ENCODE measurements at regions not wholly inside any gene's neighbourhood (a gene's known extent, or its start where the extent isn't known, plus 50 kb on each side); places are given as distances from the start of the nearest gene placed in this dataset.

DNA sequence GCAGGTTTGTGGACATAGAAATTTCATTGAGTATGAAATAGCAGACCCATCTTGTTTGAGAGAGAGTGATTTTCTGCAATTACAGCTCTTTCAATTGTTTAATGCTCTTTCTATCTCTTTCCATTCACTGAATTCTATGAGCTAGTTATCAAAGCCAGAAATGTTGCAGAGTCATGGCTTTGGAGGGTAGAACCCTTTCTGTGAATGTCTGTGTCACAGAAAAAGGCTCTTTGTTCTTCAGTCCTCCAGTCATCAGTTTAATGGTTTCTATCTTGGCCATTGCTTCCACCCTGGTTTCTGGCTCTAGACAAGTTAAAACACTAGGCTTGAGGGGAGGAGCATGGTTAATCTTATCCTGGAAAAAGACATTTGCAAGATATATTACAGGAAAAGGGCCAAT lies 655.0 kb downstream of the STK39 start:
- ATAC-seq, result no peak
- TF ChIP-seq POU6F1 (CRISPR knock-in tag; IDR thresholded peaks at IDR 0.05; ENCODE audit: borderline replicate concordance, low read depth), result no peak
- TF ChIP-seq TSHZ2 (CRISPR knock-in tag; IDR thresholded peaks at IDR 0.05), result no peak
- TF ChIP-seq PATZ1 (CRISPR knock-in tag; IDR thresholded peaks at IDR 0.05; ENCODE audit: borderline replicate concordance), result no peak
- no peak for TF ChIP-seq ZNF70 (CRISPR knock-in tag; IDR thresholded peaks at IDR 0.05)
- TF ChIP-seq PPARA (CRISPR knock-in tag; IDR thresholded peaks at IDR 0.05; ENCODE audit: borderline replicate concordance), result no peak
- TF ChIP-seq ARNTL (CRISPR knock-in tag; IDR thresholded peaks at IDR 0.05; ENCODE audit: borderline replicate concordance, low read depth), result no peak

DNA sequence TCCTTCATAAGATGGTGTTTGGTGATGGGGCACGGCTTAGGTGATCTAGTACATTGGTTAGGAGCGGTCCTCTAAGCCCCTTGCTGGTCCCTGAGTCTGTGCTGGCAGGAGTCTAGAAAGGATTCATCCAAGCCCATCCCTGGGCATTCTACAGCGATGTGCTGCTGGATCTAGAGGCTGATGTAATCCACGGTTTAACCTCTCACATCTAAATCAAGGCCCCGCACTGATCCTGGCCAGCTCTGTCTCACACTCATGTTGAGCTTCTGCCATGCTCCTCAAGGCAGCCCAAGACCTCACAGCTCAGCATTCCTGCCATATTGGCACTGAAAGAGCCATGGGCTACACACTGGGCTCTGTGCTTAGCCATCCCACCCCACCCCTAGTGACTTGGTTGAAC lies 664.8 kb downstream of the STK39 start:
- ATAC-seq, result no peak
- TF ChIP-seq ISL1 (CRISPR knock-in tag; IDR thresholded peaks at IDR 0.05) (no peak), ZNF8 (CRISPR knock-in tag; IDR thresholded peaks at IDR 0.05) (no peak)

DNA sequence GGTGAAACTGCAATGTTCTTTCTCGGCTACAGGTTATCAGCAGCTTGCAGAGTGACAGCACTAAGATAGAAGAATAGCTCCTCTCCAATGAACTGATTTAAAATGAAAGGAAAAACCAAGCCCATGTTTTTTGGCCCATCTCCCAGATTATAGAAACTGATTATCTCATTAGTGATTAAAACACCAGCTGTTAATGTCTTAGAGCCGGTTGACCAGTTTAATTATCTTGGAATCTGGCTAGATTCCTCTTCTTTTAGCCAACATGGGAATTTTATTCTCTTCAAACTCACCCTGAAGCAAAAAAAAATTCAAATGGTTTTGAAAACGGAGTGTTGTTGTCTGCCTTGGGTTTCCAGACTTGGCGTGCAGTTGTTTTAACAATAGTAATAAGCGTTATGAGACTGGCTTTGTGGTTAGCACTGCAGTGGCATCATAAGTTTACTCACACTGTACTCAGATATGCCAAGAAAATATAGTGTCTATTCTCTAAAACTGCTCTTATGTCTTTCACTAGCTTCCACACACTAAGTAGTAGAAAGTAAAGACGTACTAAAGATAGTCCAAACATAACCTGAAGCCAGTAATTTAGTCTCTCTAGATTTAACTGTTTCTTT lies 665.3 kb downstream of the STK39 start:
- TF ChIP-seq ZC3H10 (CRISPR knock-in tag; IDR thresholded peaks at IDR 0.05), result no peak
- ATAC-seq, result no peak

- TF ChIP-seq PATZ1 (CRISPR knock-in tag; IDR thresholded peaks at IDR 0.05; ENCODE audit: borderline replicate concordance), result no peak
- TF ChIP-seq CSDC2 (CRISPR knock-in tag; IDR thresholded peaks at IDR 0.05), result no peak
- TF ChIP-seq GLIS3 (CRISPR knock-in tag; IDR thresholded peaks at IDR 0.05), result no peak
- no peak for TF ChIP-seq ZFP3 (CRISPR knock-in tag; IDR thresholded peaks at IDR 0.05)
- no peak for TF ChIP-seq ZC3H10 (CRISPR knock-in tag; IDR thresholded peaks at IDR 0.05)
- no peak for TF ChIP-seq BACH2 (CRISPR knock-in tag; IDR thresholded peaks at IDR 0.05; ENCODE audit: borderline replicate concordance)
- no peak for TF ChIP-seq ZFP30 (CRISPR knock-in tag; IDR thresholded peaks at IDR 0.05)
- TF ChIP-seq, protein P1, sequence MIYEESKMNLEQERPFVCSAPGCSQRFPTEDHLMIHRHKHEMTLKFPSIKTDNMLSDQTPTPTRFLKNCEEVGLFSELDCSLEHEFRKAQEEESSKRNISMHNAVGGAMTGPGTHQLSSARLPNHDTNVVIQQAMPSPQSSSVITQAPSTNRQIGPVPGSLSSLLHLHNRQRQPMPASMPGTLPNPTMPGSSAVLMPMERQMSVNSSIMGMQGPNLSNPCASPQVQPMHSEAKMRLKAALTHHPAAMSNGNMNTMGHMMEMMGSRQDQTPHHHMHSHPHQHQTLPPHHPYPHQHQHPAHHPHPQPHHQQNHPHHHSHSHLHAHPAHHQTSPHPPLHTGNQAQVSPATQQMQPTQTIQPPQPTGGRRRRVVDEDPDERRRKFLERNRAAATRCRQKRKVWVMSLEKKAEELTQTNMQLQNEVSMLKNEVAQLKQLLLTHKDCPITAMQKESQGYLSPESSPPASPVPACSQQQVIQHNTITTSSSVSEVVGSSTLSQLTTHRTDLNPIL (CRISPR knock-in tag; IDR thresholded peaks at IDR 0.05; ENCODE audit: low read depth), result no peak
- no peak for TF ChIP-seq RARB (CRISPR knock-in tag; IDR thresholded peaks at IDR 0.05)
- TF ChIP-seq PPARA (CRISPR knock-in tag; IDR thresholded peaks at IDR 0.05; ENCODE audit: borderline replicate concordance), result no peak
- TF ChIP-seq TSHZ2 (CRISPR knock-in tag; IDR thresholded peaks at IDR 0.05), result no peak
- TF ChIP-seq ZNF8 (CRISPR knock-in tag; IDR thresholded peaks at IDR 0.05), result no peak
- TF ChIP-seq ISL1 (CRISPR knock-in tag; IDR thresholded peaks at IDR 0.05), result no peak
- no peak for TF ChIP-seq ZNF70 (CRISPR knock-in tag; IDR thresholded peaks at IDR 0.05)
- TF ChIP-seq SNAI2 (CRISPR knock-in tag; IDR thresholded peaks at IDR 0.05), result no peak
- TF ChIP-seq ARNTL (CRISPR knock-in tag; IDR thresholded peaks at IDR 0.05; ENCODE audit: borderline replicate concordance, low read depth), result no peak
- no peak for TF ChIP-seq TOX (CRISPR knock-in tag; IDR thresholded peaks at IDR 0.05; ENCODE audit: borderline replicate concordance)
- no peak for ATAC-seq
Measured at GRCh38 chr2:167579826-167580225, 667.6 kb downstream of the STK39 start.

All from SK-N-SH treated with all-trans-retinoic acid at 6 μM for 48 hours (cell line).